A549 (cell line): ENCODE measurements at regions not wholly inside any gene's neighbourhood (a gene's known extent, or its start where the extent isn't known, plus 50 kb on each side); places are given as distances from the start of the nearest gene placed in this dataset.

Experiments
- ATAC-seq, 2 experiments: fragments of 200-7000 bp in 1 of 2; fragments of >200 bp in 1 of 2; cut with Nextera tagmentation in 1 of 2; cut with Tn5 transposase in 1 of 2; 3 replicates each; pipeline versions ENCODE4 v1.8.0 to v1.9.1; 2018 to 2020; ENCODE audit warnings: mild to moderate bottlenecking in 1 of 2, moderate library complexity in 1 of 2
- CTCF ChIA-PET: fragments of 300-600 bp; sonication (Branson Sonifier 250); formaldehyde crosslinking; extraction: SDS; loops from one replicate; lab custom pipeline; 2021; ENCODE audit warnings: antibody characterized with exemption, inconsistent platforms; lab: Yijun Ruan, JAX
- POLR2A ChIA-PET: fragments of 350-600 bp; formaldehyde crosslinking; extraction: SDS; loops from one replicate; lab custom pipeline; 2021; ENCODE audit warnings: antibody characterized with exemption, inconsistent platforms; lab: Yijun Ruan, JAX
- DNase-seq, 2 experiments: peaks; one replicate each; pipeline versions ENCODE4 v3.0.0 to v3.0.0-alpha.2; 2011 to 2016; ENCODE audit warnings: low read depth in 1 of 2, low spot score in 1 of 2
- FAIRE-seq: peaks from 2 replicates; lab custom pipeline; 2011; peaks lifted over from hg19 to GRCh38; lab: Jason Lieb, UNC
- H3K27ac ChIP-seq, 2 experiments: fragments of >200 bp; sonication (Bioruptor Twin); formaldehyde crosslinking; 3 replicates each; pipeline ENCODE4 v1.5.1; 2016 to 2017
- H3K4me1 ChIP-seq: fragments of >200 bp; sonication (Bioruptor Twin); formaldehyde crosslinking; 3 replicates; pipeline ENCODE4 v1.6.1; 2016
- H3K4me2 ChIP-seq: fragments of >200 bp; sonication (Bioruptor Twin); formaldehyde crosslinking; 3 replicates; pipeline ENCODE4 v1.6.1; 2016
- H3K4me3 ChIP-seq: fragments of >200 bp; sonication (Bioruptor Twin); formaldehyde crosslinking; 3 replicates; pipeline ENCODE4 v1.5.1; 2016
- H3K9me3 ChIP-seq: fragments of >200 bp; sonication (Bioruptor Twin); formaldehyde crosslinking; 3 replicates; pipeline ENCODE4 v1.6.1; 2016
- ATOH8 ChIP-seq: fragments of 250-450 bp; sonication (Bioruptor Pico); IDR thresholded peaks from 2 replicates; pipeline ENCODE4 v1.5.0; 2020; ENCODE audit warnings: low read depth, mild to moderate bottlenecking, moderate library complexity
- CBX2 ChIP-seq: fragments of 200-600 bp; sonication (generic); IDR thresholded peaks from 2 replicates; pipeline ENCODE4 v1.6.1; 2016; ENCODE audit warnings: low read depth, mild to moderate bottlenecking, borderline replicate concordance
- CHD2 ChIP-seq: fragments of 150-350 bp; IDR thresholded peaks from 2 replicates; pipeline ENCODE4 v1.6.1; 2014; ENCODE audit warnings: low read length; ENCODE audit not compliant: partially characterized antibody
- CTCF ChIP-seq: fragments of >200 bp; sonication (Bioruptor Twin); formaldehyde crosslinking; IDR thresholded peaks from 3 replicates; pipeline ENCODE4 v1.5.1; 2016
- EHMT2 ChIP-seq: fragments of 200-600 bp; sonication (generic); IDR thresholded peaks from 2 replicates; pipeline ENCODE4 v1.6.1; 2016; ENCODE audit warnings: antibody characterized with exemption, low read depth, mild to moderate bottlenecking, moderate library complexity
- ELK1 ChIP-seq: fragments of 150-350 bp; IDR thresholded peaks from 2 replicates; pipeline ENCODE4 v1.6.1; 2014; ENCODE audit warnings: low read depth, mild to moderate bottlenecking, low read length
- FOSL2 ChIP-seq, 2 experiments: fragments of 450-650 bp in 1 of 2; fragments of >200 bp in 1 of 2; sonication (Bioruptor Twin) in 1 of 2; formaldehyde crosslinking; IDR thresholded peaks; 2 replicates each; pipeline versions ENCODE4 v1.5.0 to v1.6.1; 2016 to 2020; ENCODE audit warnings: mild to moderate bottlenecking in 1 of 2, moderate library complexity in 1 of 2
- HDAC2 ChIP-seq: fragments of 200-600 bp; sonication (generic); IDR thresholded peaks from 2 replicates; pipeline ENCODE4 v1.6.1; 2016
- HOXA7 ChIP-seq: fragments of 250-450 bp; sonication (Bioruptor Pico); IDR thresholded peaks from 2 replicates; pipeline ENCODE4 v1.5.0; 2020; ENCODE audit warnings: mild to moderate bottlenecking, moderate library complexity
- HOXB13 ChIP-seq: fragments of 250-450 bp; sonication (Bioruptor Pico); IDR thresholded peaks from 2 replicates; pipeline ENCODE4 v1.5.0; 2020; ENCODE audit warnings: low read depth, mild to moderate bottlenecking, moderate library complexity
- JUNB ChIP-seq: fragments of >200 bp; sonication (Bioruptor Twin); formaldehyde crosslinking; IDR thresholded peaks from 2 replicates; pipeline ENCODE4 v1.6.1; 2016
- MAX ChIP-seq: IDR thresholded peaks from 2 replicates; pipeline ENCODE4 v1.6.1; 2012
- MAZ ChIP-seq: fragments of 150-350 bp; IDR thresholded peaks from 2 replicates; pipeline ENCODE4 v1.6.1; 2014; ENCODE audit warnings: antibody characterized with exemption, low read depth, low read length, borderline replicate concordance
- MYC ChIP-seq: IDR thresholded peaks from 2 replicates; pipeline ENCODE4 v1.6.1; 2012; ENCODE audit warnings: mild to moderate bottlenecking, inconsistent platforms, low read length, improper control_type of control experiment, borderline replicate concordance
- NFE2L2 ChIP-seq: fragments of 150-350 bp; conservative IDR thresholded peaks from 2 replicates; pipeline ENCODE4 v1.6.1; 2014; ENCODE audit warnings: low read length
- PBX3 ChIP-seq: IDR thresholded peaks from 2 replicates; pipeline ENCODE4 v1.6.1; 2012
- PHF8 ChIP-seq: fragments of 200-600 bp; sonication (generic); IDR thresholded peaks from 2 replicates; pipeline ENCODE4 v1.6.1; 2016; ENCODE audit warnings: low read depth, mild to moderate bottlenecking, antibody characterized with exemption, moderate library complexity, borderline replicate concordance
- POLR2AphosphoS2 ChIP-seq: conservative IDR thresholded peaks from 2 replicates; pipeline ENCODE4 v1.6.1; 2012; ENCODE audit warnings: low read length, improper control_type of control experiment, inconsistent platforms
- TFCP2L1 ChIP-seq: fragments of 250-450 bp; sonication (Bioruptor Pico); IDR thresholded peaks from 2 replicates; pipeline ENCODE4 v1.5.0; 2021; ENCODE audit warnings: mild to moderate bottlenecking
- WGBS: methylation state at CpG from one replicate; pipeline ENCODE4 v1.1.6; 2017; ENCODE audit errors: missing lambda C conversion rate; 5-methylcytosine and 5-hydroxymethylcytosine counted together

GRCh38 chr2:220995581-220995980 lies 576.5 kb downstream of the EPHA4 start:
- ChIA-PET CTCF (no interaction called here), POLR2A (no interaction called here)
- ATAC-seq (no peak), DNase-seq (no peak), FAIRE-seq (no peak)
- Histone ChIP-seq H3K9me3 (no peaks in the 10 kb centered on the region; the same call in 2 of the 3 replicates), H3K4me2 (no peak overlapping the region), H3K4me3 (no peak overlapping the region), H3K4me1 (no peaks in the 10 kb centered on the region), H3K27ac (no peak overlapping the region)
- WGBS: 36% methylated on average over 2 of the region's 2 CpGs
- TF ChIP-seq MYC: no peak

- CTCF ChIA-PET: no interaction called here
- no peak overlapping the region for H3K4me3 ChIP-seq
Measured at GRCh38 chr2:220998156-220998555, 573.9 kb downstream of the EPHA4 start.

More at GRCh38 chr2:220998156-220998555, 573.9 kb downstream of the EPHA4 start:
- POLR2A ChIA-PET: no interaction called here
- Histone ChIP-seq H3K4me2 (no peak overlapping the region), H3K9me3 (no peaks in the 10 kb centered on the region; the same call in 2 of the 3 replicates), H3K4me1 (no peaks in the 10 kb centered on the region)
- ATAC-seq (no peak), DNase-seq (no peak), FAIRE-seq (no peak)
- WGBS: 9% methylated on average over 2 of the region's 2 CpGs
- TF ChIP-seq NFE2L2: no peak
- no peak for TF ChIP-seq TFCP2L1 (CRISPR knock-in tag)
- no peak for TF ChIP-seq FOSL2 (IDR thresholded peaks at IDR 0.05)
- no peak for TF ChIP-seq FOSL2 (CRISPR knock-in tag; IDR thresholded peaks at IDR 0.05)
- TF ChIP-seq HOXA7: no peak
- TF ChIP-seq CBX2: no peak
- no peak for TF ChIP-seq ATOH8 (CRISPR knock-in tag)
- TF ChIP-seq HDAC2: no peak
- no peak for TF ChIP-seq POLR2AphosphoS2
- TF ChIP-seq ELK1: no peak
- no peak for TF ChIP-seq MYC
- TF ChIP-seq MAZ: no peak
- TF ChIP-seq MAX: no peak
- TF ChIP-seq HOXB13: no peak
- no peak for TF ChIP-seq EHMT2
- TF ChIP-seq CHD2: no peak
- no peak for TF ChIP-seq CTCF
- no peak for TF ChIP-seq PHF8
- no peak for TF ChIP-seq JUNB
- no peak for TF ChIP-seq PBX3
- TF ChIP-seq, all 56 proteins: peak for 0
- no peak overlapping the region for H3K27ac ChIP-seq
